ENCODE measurements at regions not wholly inside any gene's neighbourhood (a gene's known extent, or its start where the extent isn't known, plus 50 kb on each side); places are given as distances from the start of the nearest gene placed in this dataset.

DNA sequence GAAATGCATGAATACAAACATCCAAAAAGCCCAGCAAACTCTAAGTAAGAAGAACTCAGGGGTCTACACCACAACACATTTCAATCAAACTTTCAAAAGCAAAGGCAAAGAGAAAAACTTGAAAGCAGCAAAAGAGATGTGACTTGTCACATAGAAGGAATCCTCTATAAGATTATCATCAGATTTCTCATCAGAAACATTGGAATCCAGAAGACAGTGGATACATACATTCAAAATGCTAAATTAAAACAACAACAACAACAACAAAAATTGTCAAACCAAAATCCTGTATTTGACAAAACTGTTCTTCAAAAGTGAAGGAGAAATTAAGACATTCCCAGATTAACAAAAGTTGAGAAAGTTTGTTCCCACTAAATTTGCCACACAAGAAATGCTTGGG lies 362.7 kb downstream of the ZNF608 start:
- Histone ChIP-seq H3K36me3 (ENCODE audit: control insufficient read depth, insufficient read depth, low read length) (no peaks in the 10 kb centered on the region), H3K79me2 (ENCODE audit: control insufficient read depth, insufficient read depth, low read length) (no peaks in the 10 kb centered on the region), H3K27me3 (ENCODE audit: control insufficient read depth in 2 of 2, insufficient read depth in 2 of 2, low read length in 2 of 2) (no peaks in the 10 kb centered on the region), H3K4me2 (ENCODE audit: insufficient read depth, low read length) (no peak overlapping the region), H3K9ac (ENCODE audit: insufficient read depth in 1 of 2, low read depth in 2 of 2, low read length in 2 of 2) (no peak overlapping the region), H3K9me1 (ENCODE audit: control insufficient read depth, insufficient read depth, low read length) (no peaks in the 10 kb centered on the region), H3K4me1 (replicated peaks in 1 of 2; ENCODE audit: control insufficient read depth in 2 of 2, insufficient read depth in 2 of 2, low read length in 2 of 2) (no peaks in the 10 kb centered on the region), H3K4me3 (no peak overlapping the region), H2AFZ (ENCODE audit: low read depth, low read length) (no peak overlapping the region), H3K9me3 (replicated peaks; ENCODE audit: control insufficient read depth, insufficient read depth, low read depth, low read length) (no peaks in the 10 kb centered on the region), H3K27ac (ENCODE audit: extremely low read depth, low read depth, low read length) (no peak overlapping the region), H4K20me1 (replicated peaks; ENCODE audit: control insufficient read depth, insufficient read depth, low read length) (no peaks in the 10 kb centered on the region)
- ChIA-PET CTCF (ENCODE audit: low intra/inter-chr PET ratio) (no interaction called here), POLR2A (no interaction called here)
- TF ChIP-seq GATAD2B (IDR thresholded peaks at IDR 0.05; ENCODE audit: borderline replicate concordance) (no peak), ARHGAP35 (IDR thresholded peaks at IDR 0.05; ENCODE audit: partially characterized antibody) (no peak), OTX1 (CRISPR knock-in tag; IDR thresholded peaks at IDR 0.05) (no peak), ESRRA (IDR thresholded peaks at IDR 0.05; ENCODE audit: borderline replicate concordance, low read depth) (no peak), MCM2 (IDR thresholded peaks at IDR 0.05; ENCODE audit: low read depth) (no peak), NFXL1 (CRISPR knock-in tag; IDR thresholded peaks at IDR 0.05) (no peak), ZKSCAN3 (CRISPR knock-in tag; IDR thresholded peaks at IDR 0.05) (no peak), NR2F6 (CRISPR knock-in tag; IDR thresholded peaks at IDR 0.05) (no peak), ZNF780A (CRISPR knock-in tag; IDR thresholded peaks at IDR 0.05) (no peak), NFE2 (IDR thresholded peaks at IDR 0.05; ENCODE audit: low read depth) (no peak), U2AF2 (optimal IDR thresholded peaks at IDR 0.05; ENCODE audit: low read depth, low read length) (no peak), DDX20 (tag; IDR thresholded peaks at IDR 0.05; ENCODE audit: low read depth) (no peak), KLF16 (IDR thresholded peaks at IDR 0.05) (no peak), GTF2E2 (tag; IDR thresholded peaks at IDR 0.05) (no peak), CBX8 (IDR thresholded peaks at IDR 0.05; ENCODE audit: borderline replicate concordance, extremely low read depth, low read depth, low read length, poor library complexity, severe bottlenecking) (no peak), DIDO1 (tag; IDR thresholded peaks at IDR 0.05; ENCODE audit: low read depth) (no peak)
- TF ChIP-seq, protein P1, sequence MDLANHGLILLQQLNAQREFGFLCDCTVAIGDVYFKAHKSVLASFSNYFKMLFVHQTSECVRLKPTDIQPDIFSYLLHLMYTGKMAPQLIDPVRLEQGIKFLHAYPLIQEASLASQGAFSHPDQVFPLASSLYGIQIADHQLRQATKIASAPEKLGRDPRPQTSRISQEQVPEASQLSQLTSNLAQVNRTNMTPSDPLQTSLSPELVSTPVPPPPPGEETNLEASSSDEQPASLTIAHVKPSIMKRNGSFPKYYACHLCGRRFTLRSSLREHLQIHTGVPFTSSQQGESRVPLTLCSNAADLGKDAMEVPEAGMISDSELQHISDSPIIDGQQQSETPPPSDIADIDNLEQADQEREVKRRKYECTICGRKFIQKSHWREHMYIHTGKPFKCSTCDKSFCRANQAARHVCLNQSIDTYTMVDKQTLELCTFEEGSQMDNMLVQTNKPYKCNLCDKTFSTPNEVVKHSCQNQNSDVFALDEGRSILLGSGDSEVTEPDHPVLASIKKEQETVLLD (IDR thresholded peaks at IDR 0.05), result no peak
- in situ Hi-C loops (cut with MboI), result no loop called here
- intact Hi-C loops (cut with micrococcal nuclease), result no loop called here
- FAIRE-seq (no peak), DNase-seq (ENCODE audit: extremely low read depth in 1 of 4, low spot score in 3 of 4) (no peak), ATAC-seq (no peak)
- BruUV-seq (replicated peaks), result no TSS peak

Measured in K562 (cell line).